ENCODE measurements at regions not wholly inside any gene's neighbourhood (a gene's known extent, or its start where the extent isn't known, plus 50 kb on each side); places are given as distances from the start of the nearest gene placed in this dataset.

GRCh38 chr14:81811705-81812269 lies 278.1 kb upstream of the SEL1L start:
- no peaks in the 10 kb centered on the region for H3K27me3 Mint-ChIP-seq
- ATAC-seq (replicated peaks in 1 of 4) = no peak
- ChIA-PET POLR2A (no interaction called here), CTCF (no interaction called here)
- WGBS (ENCODE audit: insufficient coverage) = 62% methylated on average over 3 of the region's 7 CpGs
- H3K4me1 Mint-ChIP-seq = no peaks in the 10 kb centered on the region
- no peaks in the 10 kb centered on the region for H3K36me3 ChIP-seq (ENCODE audit: control insufficient read depth in 2 of 2, extremely low read depth in 1 of 2, insufficient read depth in 1 of 2, low read length in 1 of 2)
- H3K9me3 Mint-ChIP-seq = peaks cover 0 to 18% (median 5%) of the 10 kb centered on the region in 3 donors
- H3K27ac Mint-ChIP-seq = no peak overlapping the region
- H3K4me3 ChIP-seq (ENCODE audit: control insufficient read depth in 1 of 2, extremely low read depth in 1 of 2, low read length in 1 of 2) = no peak overlapping the region
- no peaks in the 10 kb centered on the region for H3K36me3 Mint-ChIP-seq
- DNase-seq = no peak
- no peak overlapping the region for H3K4me3 Mint-ChIP-seq
- H3K9me3 ChIP-seq = no peaks in the 10 kb centered on the region
- no peak overlapping the region for H3K27ac ChIP-seq (ENCODE audit: low read length)
- no peaks in the 10 kb centered on the region for H3K4me1 ChIP-seq (ENCODE audit: control insufficient read depth in 1 of 2, extremely low read depth in 1 of 2, insufficient read depth in 2 of 2, low read length in 2 of 2)
- H3K27me3 ChIP-seq (replicated peaks in 1 of 2; ENCODE audit: control insufficient read depth in 2 of 2, extremely low read depth in 1 of 2, insufficient read depth in 2 of 2, low read length in 1 of 2) = no peaks in the 10 kb centered on the region

GRCh38 chr14:81818271-81818670 lies 284.6 kb upstream of the SEL1L start:
- Histone ChIP-seq H3K9me3 (no peaks in the 10 kb centered on the region), H3K27ac (ENCODE audit: low read length) (no peak overlapping the region), H3K4me3 (ENCODE audit: control insufficient read depth in 1 of 2, extremely low read depth in 1 of 2, low read length in 1 of 2) (no peak overlapping the region), H3K27me3 (replicated peaks in 1 of 2; ENCODE audit: control insufficient read depth in 2 of 2, extremely low read depth in 1 of 2, insufficient read depth in 2 of 2, low read length in 1 of 2) (no peaks in the 10 kb centered on the region), H3K36me3 (ENCODE audit: control insufficient read depth in 2 of 2, extremely low read depth in 1 of 2, insufficient read depth in 1 of 2, low read length in 1 of 2) (no peaks in the 10 kb centered on the region), H3K4me1 (ENCODE audit: control insufficient read depth in 1 of 2, extremely low read depth in 1 of 2, insufficient read depth in 2 of 2, low read length in 2 of 2) (no peaks in the 10 kb centered on the region)
- ChIA-PET CTCF (no interaction called here), POLR2A (no interaction called here)
- Mint-ChIP-seq H3K4me3 (no peak overlapping the region), H3K4me1 (no peaks in the 10 kb centered on the region), H3K9me3 (peaks cover 0 to 6% (median 4%) of the 10 kb centered on the region in 3 donors), H3K36me3 (no peaks in the 10 kb centered on the region), H3K27me3 (no peaks in the 10 kb centered on the region), H3K27ac (no peak overlapping the region)
- DNase-seq (no peak), ATAC-seq (replicated peaks in 1 of 4) (no peak)
- WGBS (ENCODE audit: insufficient coverage) = no CpG with 5 or more reads among the region's 1 CpG

- no peaks in the 10 kb centered on the region for H3K36me3 Mint-ChIP-seq
- POLR2A ChIA-PET = no interaction called here
- ATAC-seq (replicated peaks in 1 of 4) (no peak), DNase-seq (no peak)
- H3K4me1 Mint-ChIP-seq = no peaks in the 10 kb centered on the region
- Histone ChIP-seq H3K36me3 (ENCODE audit: control insufficient read depth in 2 of 2, extremely low read depth in 1 of 2, insufficient read depth in 1 of 2, low read length in 1 of 2) (no peaks in the 10 kb centered on the region), H3K4me3 (ENCODE audit: control insufficient read depth in 1 of 2, extremely low read depth in 1 of 2, low read length in 1 of 2) (no peak overlapping the region), H3K4me1 (ENCODE audit: control insufficient read depth in 1 of 2, extremely low read depth in 1 of 2, insufficient read depth in 2 of 2, low read length in 2 of 2) (no peaks in the 10 kb centered on the region), H3K27me3 (replicated peaks in 1 of 2; ENCODE audit: control insufficient read depth in 2 of 2, extremely low read depth in 1 of 2, insufficient read depth in 2 of 2, low read length in 1 of 2) (no peaks in the 10 kb centered on the region), H3K9me3 (no peaks in the 10 kb centered on the region), H3K27ac (ENCODE audit: low read length) (no peak overlapping the region)
- H3K27ac Mint-ChIP-seq = no peak overlapping the region
- WGBS (ENCODE audit: insufficient coverage) = 60% methylated on average over 4 of the region's 5 CpGs
- no peak overlapping the region for H3K4me3 Mint-ChIP-seq
- CTCF ChIA-PET = no interaction called here
- no peaks in the 10 kb centered on the region for H3K27me3 Mint-ChIP-seq
- H3K9me3 Mint-ChIP-seq = peaks cover 0 to 6% (median 4%) of the 10 kb centered on the region in 3 donors
Measured at GRCh38 chr14:81819344-81819743, 285.7 kb upstream of the SEL1L start.

- no peak for DNase-seq
- ChIA-PET CTCF (no interaction called here), POLR2A (no interaction called here)
- ATAC-seq (replicated peaks in 1 of 4) = no peak
- H3K27me3 Mint-ChIP-seq = no peaks in the 10 kb centered on the region
- Histone ChIP-seq H3K4me1 (ENCODE audit: control insufficient read depth in 1 of 2, extremely low read depth in 1 of 2, insufficient read depth in 2 of 2, low read length in 2 of 2) (no peaks in the 10 kb centered on the region), H3K9me3 (no peaks in the 10 kb centered on the region), H3K4me3 (ENCODE audit: control insufficient read depth in 1 of 2, extremely low read depth in 1 of 2, low read length in 1 of 2) (no peak overlapping the region), H3K27ac (ENCODE audit: low read length) (no peak overlapping the region), H3K27me3 (replicated peaks in 1 of 2; ENCODE audit: control insufficient read depth in 2 of 2, extremely low read depth in 1 of 2, insufficient read depth in 2 of 2, low read length in 1 of 2) (no peaks in the 10 kb centered on the region), H3K36me3 (ENCODE audit: control insufficient read depth in 2 of 2, extremely low read depth in 1 of 2, insufficient read depth in 1 of 2, low read length in 1 of 2) (no peaks in the 10 kb centered on the region)
- peaks cover 0 to 6% (median 4%) of the 10 kb centered on the region in 3 donors for H3K9me3 Mint-ChIP-seq
- WGBS (ENCODE audit: insufficient coverage) = no CpG with 5 or more reads among the region's 1 CpG
- H3K4me1 Mint-ChIP-seq = no peaks in the 10 kb centered on the region
- no peaks in the 10 kb centered on the region for H3K36me3 Mint-ChIP-seq
- no peak overlapping the region for H3K27ac Mint-ChIP-seq
- no peak overlapping the region for H3K4me3 Mint-ChIP-seq
Measured at GRCh38 chr14:81819910-81820309, 286.3 kb upstream of the SEL1L start.

DNA sequence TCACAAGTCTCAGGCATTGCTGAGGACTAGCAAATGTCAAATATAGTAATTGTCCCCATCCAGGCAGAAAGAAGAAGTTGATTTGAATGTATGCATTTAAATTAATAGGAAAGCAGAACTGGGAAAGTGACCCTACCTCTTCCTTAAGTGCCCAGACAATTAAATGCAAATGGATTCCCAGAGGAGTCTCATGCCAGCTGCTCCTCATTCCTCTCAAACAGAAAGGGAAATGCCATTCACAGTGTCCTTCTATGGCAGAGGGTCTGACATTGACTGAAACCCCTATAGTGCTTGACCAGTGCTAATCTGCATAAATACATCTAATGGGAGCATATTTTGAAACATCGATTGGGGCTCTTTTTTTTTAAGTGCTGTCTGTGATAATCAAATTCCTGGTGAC lies 292.4 kb upstream of the SEL1L start:
- H3K4me3 Mint-ChIP-seq = no peak overlapping the region
- peaks cover 6 to 16% (median 13%) of the 10 kb centered on the region in 3 donors for H3K9me3 Mint-ChIP-seq
- no peaks in the 10 kb centered on the region for H3K4me1 Mint-ChIP-seq
- H3K9me3 ChIP-seq = no peaks in the 10 kb centered on the region
- no peaks in the 10 kb centered on the region for H3K36me3 ChIP-seq (ENCODE audit: control insufficient read depth in 2 of 2, extremely low read depth in 1 of 2, insufficient read depth in 1 of 2, low read length in 1 of 2)
- no peak overlapping the region for H3K27ac Mint-ChIP-seq
- no peak for DNase-seq
- H3K36me3 Mint-ChIP-seq = no peaks in the 10 kb centered on the region
- POLR2A ChIA-PET = no interaction called here
- H3K4me3 ChIP-seq (ENCODE audit: control insufficient read depth in 1 of 2, extremely low read depth in 1 of 2, low read length in 1 of 2) = no peak overlapping the region
- no peaks in the 10 kb centered on the region for H3K27me3 Mint-ChIP-seq
- no peak overlapping the region for H3K27ac ChIP-seq (ENCODE audit: low read length)
- WGBS (ENCODE audit: insufficient coverage) = no CpG with 5 or more reads among the region's 1 CpG
- H3K4me1 ChIP-seq (ENCODE audit: control insufficient read depth in 1 of 2, extremely low read depth in 1 of 2, insufficient read depth in 2 of 2, low read length in 2 of 2) = no peaks in the 10 kb centered on the region
- ATAC-seq (replicated peaks in 1 of 4) = no peak
- H3K27me3 ChIP-seq (replicated peaks in 1 of 2; ENCODE audit: control insufficient read depth in 2 of 2, extremely low read depth in 1 of 2, insufficient read depth in 2 of 2, low read length in 1 of 2) = no peaks in the 10 kb centered on the region
- CTCF ChIA-PET = no interaction called here

DNA sequence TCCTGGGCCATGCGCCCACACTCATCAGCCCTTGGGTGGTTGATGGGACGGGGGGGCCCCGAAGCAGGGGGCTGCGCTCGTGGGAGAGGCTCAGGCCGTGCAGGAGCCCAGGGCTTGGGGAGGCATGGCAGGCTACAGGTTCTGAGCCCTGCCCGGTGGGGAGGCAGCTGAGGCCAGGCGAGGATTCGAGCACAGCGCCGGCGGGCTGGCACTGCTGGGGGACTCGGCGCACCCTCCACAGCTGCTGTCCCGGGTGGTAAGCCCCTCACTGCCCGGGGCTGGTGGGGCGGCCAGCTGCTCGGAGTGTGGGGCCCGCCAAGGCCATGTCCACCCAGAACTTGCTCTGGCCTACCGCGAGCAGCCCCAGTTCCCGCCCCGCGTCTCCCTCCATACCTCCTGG lies 295.8 kb upstream of the SEL1L start:
- ChIA-PET POLR2A (no interaction called here), CTCF (no interaction called here)
- Mint-ChIP-seq H3K27ac (no peak overlapping the region), H3K4me3 (no peak overlapping the region), H3K36me3 (no peaks in the 10 kb centered on the region), H3K9me3 (peaks cover 4 to 16% (median 9%) of the 10 kb centered on the region in 3 donors), H3K27me3 (no peaks in the 10 kb centered on the region), H3K4me1 (no peaks in the 10 kb centered on the region)
- ATAC-seq (replicated peaks in 1 of 4) = no peak
- no peak overlapping the region for H3K4me3 ChIP-seq (ENCODE audit: control insufficient read depth in 1 of 2, extremely low read depth in 1 of 2, low read length in 1 of 2)
- no peaks in the 10 kb centered on the region for H3K4me1 ChIP-seq (ENCODE audit: control insufficient read depth in 1 of 2, extremely low read depth in 1 of 2, insufficient read depth in 2 of 2, low read length in 2 of 2)
- no peaks in the 10 kb centered on the region for H3K9me3 ChIP-seq
- 90% methylated on average over 24 of the region's 24 CpGs for WGBS (ENCODE audit: insufficient coverage)
- no peak for DNase-seq
- H3K27me3 ChIP-seq (replicated peaks in 1 of 2; ENCODE audit: control insufficient read depth in 2 of 2, extremely low read depth in 1 of 2, insufficient read depth in 2 of 2, low read length in 1 of 2) = no peaks in the 10 kb centered on the region
- H3K27ac ChIP-seq (ENCODE audit: low read length) = no peak overlapping the region
- H3K36me3 ChIP-seq (ENCODE audit: control insufficient read depth in 2 of 2, extremely low read depth in 1 of 2, insufficient read depth in 1 of 2, low read length in 1 of 2) = no peaks in the 10 kb centered on the region

GRCh38 chr14:81831128-81831820 lies 297.6 kb upstream of the SEL1L start:
- Mint-ChIP-seq H3K4me3 (no peak overlapping the region), H3K9me3 (peaks cover 8 to 23% (median 15%) of the 10 kb centered on the region in 3 donors), H3K4me1 (no peaks in the 10 kb centered on the region), H3K27ac (no peak overlapping the region), H3K27me3 (no peaks in the 10 kb centered on the region), H3K36me3 (no peaks in the 10 kb centered on the region)
- ChIA-PET POLR2A (no interaction called here), CTCF (no interaction called here)
- no peaks in the 10 kb centered on the region for H3K36me3 ChIP-seq (ENCODE audit: control insufficient read depth in 2 of 2, extremely low read depth in 1 of 2, insufficient read depth in 1 of 2, low read length in 1 of 2)
- H3K27ac ChIP-seq (ENCODE audit: low read length) = no peak overlapping the region
- DNase-seq (no peak), ATAC-seq (replicated peaks in 1 of 4) (no peak)
- no peaks in the 10 kb centered on the region for H3K9me3 ChIP-seq
- 52% methylated on average over 2 of the region's 4 CpGs for WGBS (ENCODE audit: insufficient coverage)
- no peaks in the 10 kb centered on the region for H3K27me3 ChIP-seq (replicated peaks in 1 of 2; ENCODE audit: control insufficient read depth in 2 of 2, extremely low read depth in 1 of 2, insufficient read depth in 2 of 2, low read length in 1 of 2)
- H3K4me3 ChIP-seq (ENCODE audit: control insufficient read depth in 1 of 2, extremely low read depth in 1 of 2, low read length in 1 of 2) = no peak overlapping the region
- no peaks in the 10 kb centered on the region for H3K4me1 ChIP-seq (ENCODE audit: control insufficient read depth in 1 of 2, extremely low read depth in 1 of 2, insufficient read depth in 2 of 2, low read length in 2 of 2)
